ENCODE measurements at regions not wholly inside any gene's neighbourhood (a gene's known extent, or its start where the extent isn't known, plus 50 kb on each side); places are given as distances from the start of the nearest gene placed in this dataset.

GRCh38 chr13:63336549-63336948, 1920.9 kb upstream of the PCDH20 start:
- Histone ChIP-seq H3K27ac (no peak overlapping the region), H3K4me1 (no peaks in the 10 kb centered on the region), H3K36me3 (no peaks in the 10 kb centered on the region), H3K4me3 (no peak overlapping the region), H3K9me3 (no peaks in the 10 kb centered on the region), H3K27me3 (ENCODE audit: low read depth) (no peaks in the 10 kb centered on the region)
- TF ChIP-seq, protein P1, sequence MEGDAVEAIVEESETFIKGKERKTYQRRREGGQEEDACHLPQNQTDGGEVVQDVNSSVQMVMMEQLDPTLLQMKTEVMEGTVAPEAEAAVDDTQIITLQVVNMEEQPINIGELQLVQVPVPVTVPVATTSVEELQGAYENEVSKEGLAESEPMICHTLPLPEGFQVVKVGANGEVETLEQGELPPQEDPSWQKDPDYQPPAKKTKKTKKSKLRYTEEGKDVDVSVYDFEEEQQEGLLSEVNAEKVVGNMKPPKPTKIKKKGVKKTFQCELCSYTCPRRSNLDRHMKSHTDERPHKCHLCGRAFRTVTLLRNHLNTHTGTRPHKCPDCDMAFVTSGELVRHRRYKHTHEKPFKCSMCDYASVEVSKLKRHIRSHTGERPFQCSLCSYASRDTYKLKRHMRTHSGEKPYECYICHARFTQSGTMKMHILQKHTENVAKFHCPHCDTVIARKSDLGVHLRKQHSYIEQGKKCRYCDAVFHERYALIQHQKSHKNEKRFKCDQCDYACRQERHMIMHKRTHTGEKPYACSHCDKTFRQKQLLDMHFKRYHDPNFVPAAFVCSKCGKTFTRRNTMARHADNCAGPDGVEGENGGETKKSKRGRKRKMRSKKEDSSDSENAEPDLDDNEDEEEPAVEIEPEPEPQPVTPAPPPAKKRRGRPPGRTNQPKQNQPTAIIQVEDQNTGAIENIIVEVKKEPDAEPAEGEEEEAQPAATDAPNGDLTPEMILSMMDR (IDR thresholded peaks at IDR 0.05): no peak
- DNase-seq (no peak), ATAC-seq (no peak)
- intact Hi-C loops (cut with DNase I): no loop called here

DNA sequence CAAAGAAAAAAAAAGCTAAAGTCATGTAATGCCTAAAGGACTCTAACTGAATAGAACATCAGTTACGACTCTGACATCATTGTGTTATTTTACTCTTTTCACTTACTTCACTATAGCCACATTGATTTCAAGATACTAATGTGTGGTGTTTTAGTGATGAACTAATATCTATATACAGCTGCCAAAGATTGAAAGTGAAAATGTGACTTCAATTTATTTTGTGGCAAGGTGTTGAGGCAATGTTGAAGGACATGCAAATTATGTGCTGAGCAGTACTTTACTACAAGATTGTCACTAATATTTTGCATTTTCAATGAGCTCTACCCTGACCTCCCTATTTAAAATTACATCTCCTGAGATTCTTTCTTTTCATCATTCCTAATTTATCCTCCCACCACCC, 1911.9 kb upstream of the PCDH20 start:
- Histone ChIP-seq H3K4me1 (no peaks in the 10 kb centered on the region), H3K4me3 (no peak overlapping the region), H3K9me3 (no peaks in the 10 kb centered on the region), H3K27me3 (ENCODE audit: low read depth) (no peaks in the 10 kb centered on the region), H3K36me3 (no peaks in the 10 kb centered on the region), H3K27ac (no peak overlapping the region)
- no peak for DNase-seq
- TF ChIP-seq, protein P1 (IDR thresholded peaks at IDR 0.05): no peak
- no peak for ATAC-seq
- intact Hi-C loops (cut with DNase I): no loop called here

- no peak for DNase-seq
Observed at GRCh38 chr13:63323441-63323840, 1907.8 kb upstream of the PCDH20 start.

DNA sequence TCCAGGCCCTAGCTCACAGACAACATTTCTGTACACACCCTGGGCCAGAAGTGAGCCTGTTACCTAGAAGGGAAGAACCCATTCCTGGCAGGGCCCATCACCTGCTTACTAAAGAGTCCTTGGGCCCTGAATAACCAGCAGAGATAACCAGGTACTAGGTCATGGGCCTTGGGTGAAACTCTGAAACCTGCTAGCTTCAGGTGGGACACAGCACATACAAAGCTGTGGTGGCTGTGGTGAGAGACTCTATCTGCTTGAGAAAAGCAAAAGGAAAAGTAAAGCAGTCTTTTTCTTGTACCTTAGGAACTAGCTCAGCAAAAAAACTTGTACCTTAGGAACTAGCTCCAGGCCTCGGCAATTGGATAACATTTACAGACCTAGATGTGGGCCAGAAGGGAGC, 1895.9 kb upstream of the PCDH20 start:
- no peak for DNase-seq
- Histone ChIP-seq H3K27me3 (ENCODE audit: low read depth) (no peaks in the 10 kb centered on the region), H3K9me3 (no peaks in the 10 kb centered on the region), H3K36me3 (no peaks in the 10 kb centered on the region), H3K27ac (no peak overlapping the region), H3K4me3 (no peak overlapping the region), H3K4me1 (no peaks in the 10 kb centered on the region)
- TF ChIP-seq, protein P1 (IDR thresholded peaks at IDR 0.05): no peak
- no peak for ATAC-seq
- intact Hi-C loops (cut with DNase I): no loop called here

More at GRCh38 chr13:63323441-63323840, 1907.8 kb upstream of the PCDH20 start:
- H3K4me3 ChIP-seq: no peak overlapping the region
- no peaks in the 10 kb centered on the region for H3K27me3 ChIP-seq (ENCODE audit: low read depth)
- no peaks in the 10 kb centered on the region for H3K36me3 ChIP-seq
- ATAC-seq: no peak
- no peak overlapping the region for H3K27ac ChIP-seq
- H3K4me1 ChIP-seq: no peaks in the 10 kb centered on the region
- H3K9me3 ChIP-seq: no peaks in the 10 kb centered on the region
- intact Hi-C loops (cut with DNase I): no loop called here
- TF ChIP-seq, protein P1 (IDR thresholded peaks at IDR 0.05): no peak

DNA sequence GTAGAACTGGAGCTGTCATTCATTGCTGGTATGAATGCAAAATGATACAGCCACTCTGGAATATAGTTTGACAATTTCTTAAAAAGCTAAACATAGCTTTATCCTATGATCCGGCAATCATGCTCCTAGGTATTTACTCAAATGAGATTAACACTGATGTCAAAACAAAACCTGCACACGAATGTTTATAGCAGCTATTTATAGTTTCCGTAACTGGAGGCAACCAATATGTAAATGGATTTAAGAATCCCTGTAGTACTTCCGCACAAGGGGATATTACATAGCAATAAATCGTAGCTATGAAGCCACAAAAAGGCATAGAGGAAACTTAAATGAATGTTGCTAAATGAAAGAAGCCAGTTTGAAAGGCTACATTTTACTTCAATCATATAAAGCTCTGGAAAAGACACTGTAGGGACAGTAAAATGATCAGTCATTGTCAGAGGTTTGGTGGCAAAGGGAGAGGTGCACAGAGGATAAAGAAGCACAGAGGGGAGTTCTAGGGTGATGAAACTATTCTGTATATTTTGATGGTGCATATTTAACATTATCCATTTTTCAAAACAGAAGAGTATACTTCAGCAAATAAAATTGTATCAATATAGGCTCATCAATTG, 1893.0 kb upstream of the PCDH20 start:
- TF ChIP-seq, protein P1 (IDR thresholded peaks at IDR 0.05): no peak
- Histone ChIP-seq H3K4me1 (no peaks in the 10 kb centered on the region), H3K4me3 (no peak overlapping the region), H3K36me3 (no peaks in the 10 kb centered on the region), H3K27me3 (ENCODE audit: low read depth) (no peaks in the 10 kb centered on the region), H3K9me3 (no peaks in the 10 kb centered on the region), H3K27ac (no peak overlapping the region)
- DNase-seq (no peak), ATAC-seq (no peak)
- intact Hi-C loops (cut with DNase I): no loop called here

Data from lower lobe of right lung (tissue), 2 donors.